ENCODE measurements at regions not wholly inside any gene's neighbourhood (a gene's known extent, or its start where the extent isn't known, plus 50 kb on each side); places are given as distances from the start of the nearest gene placed in this dataset.

GRCh38 chr5:18357486-18357885 lies 723.2 kb downstream of the TAF11L14 start:
- TF ChIP-seq POLR2A (IDR thresholded peaks at IDR 0.05; ENCODE audit: low read depth, low read length) (no peak), TAF1 (IDR thresholded peaks at IDR 0.05; ENCODE audit: borderline replicate concordance, low read depth, low read length) (no peak), POLR2AphosphoS5 (IDR thresholded peaks at IDR 0.05; ENCODE audit: low read depth, low read length) (no peak)

Data from GM12892 (cell line).